ENCODE measurements at regions not wholly inside any gene's neighbourhood (a gene's known extent, or its start where the extent isn't known, plus 50 kb on each side); places are given as distances from the start of the nearest gene placed in this dataset.

DNA sequence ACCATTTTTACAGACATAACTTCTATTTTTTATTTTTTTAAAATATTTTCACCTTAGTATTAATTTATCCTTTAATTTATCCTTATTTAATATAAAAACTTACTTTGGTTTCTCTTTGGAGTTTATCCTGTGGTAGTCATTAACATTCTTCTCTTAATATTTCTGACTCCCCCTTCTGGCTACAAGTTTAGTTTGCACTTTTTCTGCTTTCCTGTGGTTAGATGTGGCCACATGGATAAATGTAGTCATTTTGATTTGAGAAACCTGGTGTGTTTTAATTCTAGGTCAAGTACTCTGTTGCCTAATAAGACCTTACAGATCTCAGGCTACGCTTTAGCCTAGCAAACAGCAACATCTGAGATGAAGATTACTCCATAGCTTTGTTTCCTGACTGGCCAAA, 1187.5 kb downstream of the HACE1 start:
- TF ChIP-seq CTCF (IDR thresholded peaks at IDR 0.05) (no peak), POLR2AphosphoS5 (IDR thresholded peaks at IDR 0.05; ENCODE audit: insufficient read depth in 1 of 2, low read depth in 1 of 2) (no peak), POLR2A (IDR thresholded peaks at IDR 0.05) (no peak)
